Renal cortex interstitium (tissue), 11 donors: ENCODE measurements at regions not wholly inside any gene's neighbourhood (a gene's known extent, or its start where the extent isn't known, plus 50 kb on each side); places are given as distances from the start of the nearest gene placed in this dataset.
"Not testable (repeated sequence)": the region's sequence is repeated elsewhere in the genome, so short reads cannot be mapped to it uniquely, and the experiment has no call there.

ENCODE experiments used
- DNase-seq, 11 donors: peaks; one replicate each; pipeline ENCODE4 v3.0.0-alpha.2; 2013; ENCODE audit warnings: low read depth in 9 of 11, low spot score in 4 of 11; ENCODE audit errors: extremely low read depth in 1 of 11

DNA sequence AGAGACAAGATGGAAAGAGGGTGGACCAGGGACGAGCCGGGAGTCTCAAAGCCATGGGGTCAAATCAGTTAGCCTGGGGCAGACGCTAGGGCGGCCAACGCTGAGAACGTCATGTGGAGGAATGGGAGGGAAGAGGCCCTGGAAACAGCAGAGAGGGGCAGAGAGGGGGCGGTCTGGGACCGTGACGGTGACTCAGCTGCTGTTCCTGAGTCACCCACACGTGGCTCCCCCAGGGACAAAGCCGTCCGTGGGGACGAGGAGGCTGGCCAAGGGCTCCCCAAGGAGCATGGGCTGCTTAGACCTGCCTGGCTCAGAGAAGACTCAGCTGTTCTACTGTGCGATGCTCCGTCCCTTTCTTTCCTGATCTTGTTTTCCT, 108.4 kb upstream of the LRPAP1 start:
- DNase-seq = no peak

DNA sequence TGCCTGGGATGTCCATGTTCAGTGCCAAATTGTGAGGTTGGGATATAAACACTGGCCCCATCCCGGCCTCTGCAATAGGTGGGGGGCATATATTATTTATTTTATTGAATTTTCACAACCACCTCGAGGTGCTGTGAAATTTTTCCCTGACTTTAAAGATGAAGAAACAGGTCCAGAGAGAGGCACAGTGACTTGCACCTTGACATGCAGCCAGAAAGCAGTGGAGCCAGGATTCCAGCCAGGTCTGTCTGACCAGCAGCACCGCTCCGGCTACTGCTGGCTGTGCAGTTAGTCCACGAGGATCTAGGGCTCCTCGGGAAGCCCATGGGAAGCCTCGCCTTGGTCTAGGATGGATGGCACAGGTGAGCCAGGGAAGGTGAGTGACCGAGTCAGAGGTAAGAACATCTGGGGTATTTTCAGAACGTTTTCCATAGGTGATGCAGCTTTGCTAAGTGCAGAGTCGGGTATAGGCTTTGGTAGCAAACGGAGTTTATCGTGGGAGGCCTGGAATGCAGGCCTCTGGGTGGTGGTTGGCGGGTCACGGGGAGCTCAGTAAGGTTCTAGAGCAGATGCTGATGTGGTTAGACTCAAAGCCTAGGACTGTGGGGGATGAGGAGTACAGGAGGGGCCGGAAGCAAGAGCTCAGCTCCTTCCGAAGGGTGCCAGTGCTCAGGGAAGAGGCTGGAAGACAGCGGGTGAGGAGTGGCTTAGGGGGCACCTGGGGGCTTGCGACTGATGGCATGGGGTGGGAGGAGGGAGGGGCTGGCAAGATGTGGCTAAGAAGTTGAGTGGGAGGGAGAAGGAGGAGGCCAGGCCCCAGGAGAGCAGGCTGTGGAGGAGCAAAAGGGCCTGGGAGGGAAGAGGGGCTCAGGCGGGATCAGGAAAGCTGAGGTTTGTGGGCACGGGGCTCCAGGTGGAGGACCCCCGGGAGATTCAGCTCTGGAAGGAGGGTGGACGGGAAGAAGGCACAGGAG, 107.7 kb upstream of the LRPAP1 start:
- no peak for DNase-seq

DNA sequence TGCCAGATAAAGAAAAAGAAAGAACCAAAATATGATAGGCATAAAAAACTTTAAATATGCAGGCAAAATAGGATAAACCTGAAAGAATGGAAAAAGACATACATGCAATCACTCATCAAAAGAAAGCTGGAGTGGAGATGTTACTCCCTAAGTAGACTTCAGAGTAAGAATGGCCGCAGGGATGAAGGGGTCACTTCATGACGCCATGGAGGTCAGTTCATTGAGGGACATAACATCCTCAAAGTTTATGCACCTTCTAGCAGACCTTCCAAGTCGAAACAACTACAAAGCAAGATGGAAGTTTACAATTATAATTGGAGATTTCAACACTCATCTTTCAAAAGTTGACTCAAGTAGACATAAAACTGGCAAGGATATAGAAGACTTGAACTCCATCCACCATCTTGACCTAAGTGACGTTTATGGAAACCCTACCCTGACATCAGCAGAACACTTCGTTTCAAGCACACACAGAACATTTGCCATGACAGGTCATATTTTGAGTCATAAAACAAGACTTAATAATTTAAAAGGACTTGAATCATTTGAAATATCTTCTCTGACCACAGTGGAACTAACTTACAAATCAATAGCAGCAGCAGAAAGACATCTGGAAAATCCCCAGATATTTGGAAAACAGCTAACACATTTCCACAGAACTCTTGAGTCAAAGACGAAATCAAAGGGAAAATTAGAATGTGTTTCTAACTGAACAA, 106.0 kb upstream of the LRPAP1 start:
- DNase-seq = peak in 2 of 11 donors; percentile 56 to 72

DNA sequence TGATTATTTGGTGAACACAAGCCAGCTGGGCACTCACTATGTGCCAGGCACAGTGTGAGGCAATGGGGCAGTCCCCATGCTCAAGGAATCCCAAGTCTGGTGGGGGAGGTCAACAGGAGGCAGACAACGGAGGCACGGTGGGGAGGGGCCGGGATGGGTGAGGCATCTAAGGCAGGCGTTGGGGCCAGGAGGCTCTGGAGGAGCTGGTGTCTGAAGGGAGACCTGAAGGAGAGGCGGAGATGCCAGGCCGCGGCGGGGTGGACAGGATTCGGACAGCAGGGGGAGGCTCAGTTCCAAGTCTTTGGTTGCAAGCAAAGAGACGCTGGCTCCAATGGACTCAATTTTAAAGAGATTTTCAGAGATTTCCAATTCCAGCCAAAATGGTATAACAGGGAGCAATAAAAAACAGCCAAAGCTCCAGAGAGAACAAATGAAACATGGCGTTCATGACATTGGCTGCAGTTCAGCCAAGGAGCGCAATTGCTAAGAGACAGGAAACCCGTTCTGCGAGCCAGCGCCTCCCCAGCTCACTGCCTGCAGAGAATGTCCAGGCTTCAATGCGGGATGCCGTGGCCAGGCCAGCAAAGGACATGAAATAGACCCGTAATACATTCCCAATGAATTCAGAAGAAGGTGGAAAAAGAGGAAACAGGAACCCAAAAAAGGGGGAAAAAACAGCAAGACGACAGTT, 105.2 kb upstream of the LRPAP1 start:
- peak in 2 of 11 donors; percentile 66 to 74 for DNase-seq

DNA sequence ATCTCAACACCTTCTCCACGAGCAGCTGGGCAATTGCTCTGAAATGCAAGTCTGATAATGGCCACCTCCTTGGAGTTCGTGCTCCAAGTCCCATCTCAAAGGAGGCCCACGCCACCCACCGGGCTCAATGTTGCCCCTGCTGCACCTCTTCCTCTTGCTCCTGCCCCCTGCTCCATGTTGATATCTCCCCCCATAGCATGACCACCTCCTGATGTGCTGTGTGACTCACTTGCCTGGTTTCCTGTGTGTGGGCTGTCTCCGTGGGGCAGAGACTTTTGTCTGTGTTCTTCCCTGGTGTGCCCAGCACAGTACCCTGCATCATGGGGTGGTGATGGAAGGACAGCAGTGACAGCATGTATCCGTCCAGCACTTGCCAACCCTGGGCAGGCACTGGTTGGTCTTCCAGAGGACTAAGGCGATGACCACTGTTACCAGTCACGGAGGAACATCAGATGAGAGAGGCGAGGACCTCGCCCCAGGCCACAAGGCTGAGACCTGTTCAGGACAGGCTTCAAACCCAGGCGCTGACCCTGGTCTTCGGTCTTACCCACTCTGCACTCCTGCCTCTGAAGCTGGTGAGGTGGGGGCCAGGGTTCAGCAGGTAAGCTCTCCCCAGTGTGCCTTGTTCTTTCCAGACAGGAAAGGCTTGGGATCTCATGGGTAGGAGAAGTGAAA, 104.6 kb upstream of the LRPAP1 start:
- DNase-seq = no peak

DNA sequence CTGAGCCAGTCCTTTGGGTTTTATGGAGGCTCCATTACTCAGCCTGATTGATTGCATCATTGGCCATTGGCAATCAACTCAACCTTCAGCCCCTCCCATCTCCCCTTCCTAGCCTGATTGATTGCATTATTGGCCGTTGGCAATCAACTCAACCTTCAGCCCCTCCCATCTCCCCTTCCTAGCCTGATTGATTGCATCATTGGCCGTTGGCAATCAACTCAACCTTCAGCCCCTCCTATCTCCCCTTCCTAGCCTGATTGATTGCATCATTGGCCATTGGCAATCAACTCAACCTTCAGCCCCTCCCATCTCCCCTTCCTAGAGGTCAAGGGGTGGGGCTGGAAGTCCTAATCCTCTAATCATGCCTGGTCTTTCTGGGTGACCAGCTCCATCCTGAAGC, 103.8 kb upstream of the LRPAP1 start:
- DNase-seq = not testable (repeated sequence)

DNA sequence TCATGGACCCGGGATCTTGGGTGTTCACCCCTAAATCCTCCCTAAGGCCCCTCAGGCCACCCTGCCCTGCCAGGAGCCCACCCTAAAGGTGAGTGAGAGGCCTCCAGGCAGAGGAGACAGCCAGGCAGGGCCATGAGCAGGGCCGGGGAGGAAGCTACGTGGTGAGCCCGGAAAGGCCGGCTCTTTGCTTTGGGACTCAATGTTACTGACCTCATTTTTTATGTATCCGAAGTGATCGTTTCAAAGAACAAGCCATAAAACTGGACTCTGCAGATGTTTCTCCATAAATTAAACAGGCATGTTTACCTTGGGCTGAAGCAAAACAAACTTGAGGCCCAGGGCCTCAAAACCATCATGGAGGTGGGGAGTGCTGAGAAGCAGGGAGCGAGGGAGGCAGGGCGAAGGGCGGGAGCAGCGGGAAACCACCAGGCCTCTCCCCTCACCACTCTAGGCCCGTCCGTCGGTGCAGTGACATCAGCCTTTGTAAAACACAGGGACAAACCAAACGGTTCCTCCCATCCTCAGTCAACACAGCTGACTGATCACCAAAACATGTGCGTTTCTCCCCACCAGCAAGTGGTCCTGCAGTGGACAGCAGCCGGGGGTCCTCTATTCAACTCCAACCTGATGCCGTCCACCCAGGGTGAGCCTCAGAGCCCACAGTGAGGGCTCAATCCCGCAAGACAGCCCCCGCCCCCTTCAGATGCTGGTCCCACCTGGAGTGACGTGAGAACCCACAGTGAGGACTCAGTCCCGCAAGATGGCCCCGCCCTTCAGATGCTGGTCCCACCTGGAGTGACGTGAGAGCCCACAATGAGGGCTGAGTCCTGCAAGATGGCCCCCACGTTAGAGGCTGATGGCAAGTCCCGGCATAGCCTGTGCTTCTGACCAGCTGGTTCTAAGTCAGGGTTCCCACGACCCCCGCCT, 102.9 kb upstream of the LRPAP1 start:
- DNase-seq = no peak

DNA sequence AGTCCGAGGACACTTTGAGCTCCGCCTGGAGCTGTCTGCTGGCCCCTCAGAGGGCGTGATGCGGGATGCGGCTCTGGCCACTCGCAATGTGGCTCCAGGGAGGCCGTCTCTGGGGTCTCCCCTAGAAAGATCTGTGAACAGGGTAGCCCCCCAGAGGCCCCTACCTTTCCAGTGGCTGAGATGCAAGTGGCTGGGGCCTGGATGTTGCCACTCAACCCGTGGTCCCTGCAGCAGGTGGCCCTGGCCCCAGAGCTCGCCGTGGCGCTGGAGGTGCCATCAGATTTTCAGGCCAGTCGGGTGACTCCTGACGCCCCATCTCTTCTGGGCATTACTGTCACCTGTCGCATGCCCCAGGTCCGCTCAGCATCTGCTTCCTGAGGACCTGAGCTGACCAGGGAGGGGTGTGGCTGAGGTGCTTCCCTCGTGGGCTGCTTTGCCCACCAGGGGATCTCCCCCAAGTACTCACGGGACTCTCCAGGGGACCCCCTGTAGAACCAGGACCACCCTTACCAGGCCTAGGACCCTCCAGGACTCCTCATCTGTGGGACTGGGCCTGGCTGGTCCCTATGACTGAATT, 102.1 kb upstream of the LRPAP1 start:
- no peak for DNase-seq

DNA sequence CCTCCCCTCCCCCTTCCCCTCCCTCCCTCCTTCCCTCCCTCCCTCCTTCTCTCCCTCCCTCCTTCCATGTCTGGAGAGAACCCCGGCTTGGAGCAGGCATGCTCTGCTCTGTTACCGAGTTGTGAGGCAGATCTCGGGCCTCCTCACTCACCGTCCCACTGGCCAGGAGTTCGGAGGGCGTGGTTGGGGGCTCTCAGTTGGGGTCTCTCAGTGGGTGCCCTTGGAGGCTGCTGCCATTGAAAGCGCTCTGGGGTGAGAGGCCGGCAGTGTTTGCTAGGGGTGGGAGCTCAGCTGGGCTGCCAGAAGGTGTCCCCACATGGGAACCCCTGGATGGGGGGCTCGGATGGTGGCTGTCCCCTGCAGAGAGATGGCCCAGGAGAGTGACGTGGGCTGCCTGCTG, 101.1 kb upstream of the LRPAP1 start:
- DNase-seq = not testable (repeated sequence)

DNA sequence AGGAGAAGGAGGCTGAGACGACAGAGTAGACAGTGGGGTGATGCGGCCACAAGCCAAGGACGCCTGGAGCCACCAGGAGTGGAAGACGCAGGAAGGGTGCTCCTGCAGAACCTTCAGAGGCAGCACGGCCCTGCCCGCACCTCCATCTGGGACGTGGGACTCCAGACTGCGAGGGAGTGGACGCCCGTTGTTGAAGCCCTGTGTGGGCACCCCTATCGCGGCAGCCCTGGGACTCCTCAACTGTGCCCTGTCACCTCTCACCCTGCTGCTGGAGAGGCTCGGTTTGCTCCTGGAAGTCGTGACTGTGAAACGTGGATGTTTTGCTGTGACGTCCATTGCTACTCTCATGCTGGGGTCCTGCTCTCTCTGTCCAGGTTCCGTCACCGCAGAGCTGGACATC, 100.6 kb upstream of the LRPAP1 start:
- DNase-seq = not testable (repeated sequence)

DNA sequence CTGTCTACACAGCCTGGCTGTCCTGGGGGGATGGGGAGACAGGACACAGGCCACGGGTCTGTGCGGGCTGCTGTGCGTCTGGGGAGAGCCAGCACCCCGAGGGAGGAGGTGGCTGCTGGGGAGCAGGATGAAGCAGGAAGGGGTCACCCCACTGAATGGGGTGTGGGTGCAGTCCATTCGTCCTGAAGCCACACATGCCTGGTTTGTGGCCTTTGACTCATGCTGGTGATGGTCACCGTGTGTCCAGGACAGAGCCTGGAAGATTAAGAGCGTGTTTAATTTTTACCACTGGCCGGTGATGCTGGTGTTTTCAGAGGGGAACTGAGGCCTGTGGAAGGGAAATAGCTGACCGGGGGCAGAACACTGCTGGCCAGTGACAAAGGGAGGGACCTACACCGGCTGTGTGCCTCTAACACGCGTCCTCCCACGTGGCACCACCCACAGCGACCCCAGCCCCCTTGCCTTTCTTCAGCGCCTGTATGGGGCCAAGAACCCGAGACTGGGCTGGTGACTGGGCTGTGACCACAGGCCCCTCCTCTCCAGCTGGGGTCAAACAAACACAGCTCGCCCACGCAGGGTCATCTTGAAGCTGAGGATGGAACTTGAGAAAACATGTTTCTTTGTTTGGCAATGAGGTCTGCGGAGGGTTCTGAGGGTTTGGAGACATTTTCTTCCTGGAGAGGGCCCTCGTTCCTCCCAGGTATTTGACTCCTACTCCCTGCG, 99.5 kb upstream of the LRPAP1 start:
- DNase-seq = not testable (repeated sequence)

DNA sequence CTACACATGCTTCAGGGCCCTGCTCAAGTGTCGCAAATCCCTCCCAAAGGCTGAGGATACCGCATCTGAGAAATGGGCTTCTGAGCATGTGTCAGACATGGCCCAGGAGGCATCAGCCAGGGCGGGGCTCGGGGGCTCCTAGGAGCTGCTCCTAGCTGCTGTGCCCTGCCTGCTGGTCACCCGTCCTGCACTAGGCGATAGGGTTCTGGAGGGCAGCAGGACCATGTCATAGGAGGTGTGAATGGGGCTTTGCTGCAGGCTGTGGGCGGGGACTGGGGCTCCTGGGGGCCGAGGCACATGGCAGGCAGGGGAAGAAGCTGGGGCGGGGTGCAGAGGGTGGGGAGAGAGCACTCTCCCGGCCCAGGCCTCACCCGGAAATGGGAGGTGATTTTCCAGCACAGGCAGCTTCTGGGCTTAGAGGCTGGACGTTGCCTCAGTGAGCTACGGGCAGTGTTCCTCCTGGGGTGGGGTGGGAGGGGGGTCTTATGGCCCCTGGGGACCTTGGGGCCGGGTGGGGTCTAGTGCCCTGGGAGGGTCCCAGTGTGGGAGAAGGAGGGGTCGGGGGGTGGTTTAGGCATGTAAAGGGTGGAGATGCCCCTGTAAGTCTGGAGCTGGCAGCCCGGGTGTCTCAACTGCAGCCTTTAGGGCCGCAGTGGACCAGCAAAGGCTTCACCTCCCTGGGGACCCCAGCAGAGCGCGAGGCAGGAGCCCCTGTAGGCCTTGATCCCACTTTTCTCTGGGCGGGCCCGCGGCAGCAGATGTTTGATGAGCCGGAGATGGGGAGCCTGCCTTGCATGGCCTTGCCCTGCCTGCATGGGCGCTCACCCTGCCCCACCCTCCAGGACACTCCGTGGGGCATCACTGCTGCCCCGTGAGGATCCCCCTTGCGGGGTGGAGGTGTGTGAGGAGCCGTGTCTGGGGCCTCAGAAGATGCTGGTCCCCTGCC, 98.6 kb upstream of the LRPAP1 start:
- DNase-seq = peak in 1 of 11 donors; percentile 22

DNA sequence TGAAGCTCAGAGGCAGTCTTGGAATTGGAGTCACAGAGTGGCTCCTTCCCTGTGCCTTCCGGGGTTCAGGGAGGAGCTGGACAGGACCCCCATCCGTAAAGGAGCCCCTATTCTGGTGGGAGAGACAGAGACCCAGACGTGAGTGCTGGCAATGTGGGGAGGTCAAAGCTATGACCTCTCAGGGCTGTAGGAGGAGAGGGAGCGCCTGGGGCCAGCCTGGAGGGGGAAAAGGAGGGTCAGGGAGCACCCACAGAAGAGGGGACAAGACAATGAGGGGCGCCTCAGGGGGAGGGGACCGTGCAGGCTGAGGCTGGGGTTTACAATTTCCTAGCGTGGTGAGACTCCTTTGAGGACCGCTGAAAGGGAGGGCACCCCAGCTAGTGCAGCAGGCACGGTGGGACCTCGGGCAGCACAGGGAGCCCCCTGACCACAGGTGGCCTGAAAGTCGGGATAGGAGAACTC, 97.9 kb upstream of the LRPAP1 start:
- DNase-seq = no peak

DNA sequence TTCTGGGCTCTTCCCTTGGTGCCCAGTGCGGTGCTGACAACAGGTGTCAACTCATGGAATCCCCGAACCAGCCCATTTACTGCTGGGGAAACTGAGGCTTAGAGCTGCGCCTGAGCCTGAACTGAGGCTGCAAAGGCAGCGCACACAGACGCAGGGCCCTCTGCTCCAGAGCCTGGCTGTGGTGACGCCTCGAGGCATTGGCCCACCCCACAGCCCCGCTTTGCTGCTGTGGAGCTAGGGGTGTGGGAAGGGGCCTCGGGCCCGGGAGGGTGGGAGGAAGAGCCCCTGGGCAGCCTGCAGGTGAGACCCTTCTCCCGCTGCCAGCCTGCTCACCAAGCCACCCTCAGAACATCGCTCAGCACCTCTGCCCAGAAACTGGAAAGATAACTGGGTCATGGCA, 97.4 kb upstream of the LRPAP1 start:
- no peak for DNase-seq

DNA sequence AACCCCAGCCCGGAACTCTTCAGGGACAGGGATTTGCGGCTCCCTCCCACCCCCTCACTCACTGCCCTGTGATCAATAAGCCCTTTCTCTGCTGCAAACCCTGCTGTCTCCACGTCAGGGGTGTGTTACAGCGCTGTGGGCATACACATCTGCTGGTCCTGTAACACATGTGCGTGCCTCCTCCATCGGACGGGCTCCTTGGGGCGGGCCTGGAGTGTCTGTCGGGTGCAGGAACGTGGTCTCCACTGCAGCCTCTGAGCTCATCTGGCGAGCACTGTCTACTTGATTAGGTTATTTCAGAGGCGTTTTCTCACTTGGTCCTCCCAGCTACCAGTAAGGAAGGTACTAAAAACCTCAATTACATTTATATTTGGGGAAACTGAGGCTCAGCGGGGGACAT, 97.0 kb upstream of the LRPAP1 start:
- DNase-seq = not testable (repeated sequence)

DNA sequence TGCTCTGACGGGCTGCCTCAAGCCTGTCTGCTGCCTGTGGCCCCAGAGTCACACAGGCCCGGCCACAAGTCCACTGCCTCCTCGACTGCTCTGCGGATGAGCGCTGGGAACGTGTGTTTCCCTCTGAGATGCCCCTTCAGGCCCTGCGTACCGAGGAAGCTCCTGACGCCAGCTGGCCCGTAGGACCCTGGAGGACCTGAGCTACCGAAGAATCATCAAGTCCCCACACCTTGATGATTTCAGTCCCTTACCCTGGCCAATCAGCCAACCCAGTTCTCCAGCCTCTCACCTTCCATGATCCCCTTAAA, 96.6 kb upstream of the LRPAP1 start:
- no peak for DNase-seq
